B cell (primary cell): ENCODE measurements at regions not wholly inside any gene's neighbourhood (a gene's known extent, or its start where the extent isn't known, plus 50 kb on each side); places are given as distances from the start of the nearest gene placed in this dataset.
"Not testable (repeated sequence)": the region's sequence is repeated elsewhere in the genome, so short reads cannot be mapped to it uniquely, and the experiment has no call there.

ENCODE experiments used
- ATAC-seq: fragments of 200-7000 bp; cut with Tn5 transposase; one replicate; pipeline ENCODE4 v1.10.0; 2021; ENCODE audit warnings: low read depth, mild to moderate bottlenecking, moderate number of reproducible peaks, moderate library complexity
- CTCF ChIA-PET: fragments of 350-600 bp; sonication (Branson Sonifier 250); formaldehyde crosslinking; loops from one replicate; lab custom pipeline; 2021; ENCODE audit warnings: antibody characterized with exemption, inconsistent platforms; lab: Charles Lee
- POLR2A ChIA-PET: fragments of 350-600 bp; sonication (Branson Sonifier 250); formaldehyde crosslinking; loops from one replicate; lab custom pipeline; 2021; ENCODE audit warnings: antibody characterized with exemption; lab: Charles Lee
- DNase-seq: peaks from one replicate; pipeline ENCODE4 v3.0.0; 2013
- H2AFZ ChIP-seq: 2 replicates; pipeline ENCODE4 v1.6.1; 2012; ENCODE audit warnings: mild to moderate bottlenecking, low read depth, low read length; ENCODE audit not compliant: insufficient read depth, poor library complexity, severe bottlenecking
- H3K27ac ChIP-seq, 2 donors: 1 replicate in 1 of 2; 2 replicates in 1 of 2; pipeline ENCODE4 v1.5.1; 2012 to 2013; ENCODE audit warnings: low read length in 2 of 2, mild to moderate bottlenecking in 2 of 2, moderate library complexity in 1 of 2
- H3K27me3 ChIP-seq, 4 experiments: fragments of 200-600 bp in 1 of 4; sonication (generic) in 1 of 4; replicated peaks in 1 of 4; 1 replicate in 2 of 4; 2 replicates in 2 of 4; pipeline versions ENCODE4 v1.6.1 to v1.7.0; 2013 to 2016; ENCODE audit warnings: low read length in 3 of 4, mild to moderate bottlenecking in 2 of 4, mixed read lengths in 1 of 4, moderate library complexity in 1 of 4; ENCODE audit not compliant: insufficient read depth in 4 of 4, control insufficient read depth in 3 of 4; ENCODE audit errors: control extremely low read depth in 1 of 4
- H3K36me3 ChIP-seq, 2 experiments: replicated peaks in 1 of 2; 1 replicate in 1 of 2; 2 replicates in 1 of 2; pipeline versions ENCODE4 v1.6.1 to v1.7.1; 2013; ENCODE audit warnings: low read length in 1 of 2; ENCODE audit not compliant: insufficient read depth in 2 of 2, control insufficient read depth in 1 of 2; ENCODE audit errors: control extremely low read depth in 1 of 2, extremely low read depth in 1 of 2
- H3K4me1 ChIP-seq, 2 donors: fragments of 200-600 bp in 1 of 2; sonication (generic) in 1 of 2; 1 replicate in 1 of 2; 2 replicates in 1 of 2; pipeline versions ENCODE4 v1.5.1 to v1.6.1; 2013 to 2017; ENCODE audit warnings: low read length in 2 of 2; ENCODE audit not compliant: control insufficient read depth in 2 of 2, insufficient read depth in 2 of 2
- H3K4me2 ChIP-seq: replicated peaks from 2 replicates; pipeline ENCODE3; 2012; ENCODE audit warnings: mild to moderate bottlenecking, low read depth, low read length; ENCODE audit not compliant: poor library complexity, severe bottlenecking
- H3K4me3 ChIP-seq, 5 experiments: fragments of 200-600 bp in 1 of 5; sonication (generic) in 1 of 5; 1 replicate in 3 of 5; 2 replicates in 2 of 5; pipeline versions ENCODE4 v1.5.1 to v1.7.0; 2011 to 2016; ENCODE audit warnings: low read length in 4 of 5, mild to moderate bottlenecking in 4 of 5, low read depth in 2 of 5, control low read depth in 1 of 5, moderate library complexity in 1 of 5; ENCODE audit not compliant: insufficient read depth in 1 of 5; ENCODE audit errors: control extremely low read depth in 1 of 5, extremely low read depth in 1 of 5
- H3K79me2 ChIP-seq: fragments of 200-600 bp; sonication (generic); one replicate; pipeline ENCODE4 v1.6.0; 2016; ENCODE audit warnings: low read length; ENCODE audit not compliant: control insufficient read depth, insufficient read depth
- H3K9ac ChIP-seq: fragments of 200-600 bp; sonication (generic); 2 replicates; pipeline ENCODE4 v1.6.1; 2017; ENCODE audit warnings: mild to moderate bottlenecking, low read length, moderate library complexity
- H3K9me3 ChIP-seq, 3 donors: one replicate each; pipeline versions ENCODE4 v1.6.1 to v1.7.1; 2013; ENCODE audit warnings: low read length in 2 of 3; ENCODE audit not compliant: control insufficient read depth in 2 of 3, insufficient read depth in 1 of 3; ENCODE audit errors: control extremely low read depth in 1 of 3
- H4K20me1 ChIP-seq: 2 replicates; pipeline ENCODE4 v1.6.0; 2012; ENCODE audit warnings: mild to moderate bottlenecking, low read length; ENCODE audit not compliant: insufficient read depth, control insufficient read depth, poor library complexity, severe bottlenecking
- H3K27ac Mint-ChIP-seq: one replicate; pipeline ENCODE4 v1.8.0; 2021; ENCODE audit warnings: mixed read lengths
- H3K27me3 Mint-ChIP-seq: one replicate; pipeline ENCODE4 v1.8.0; 2021; ENCODE audit warnings: mixed read lengths
- H3K4me1 Mint-ChIP-seq: one replicate; pipeline ENCODE4 v1.8.0; 2021; ENCODE audit warnings: mixed read lengths
- H3K4me3 Mint-ChIP-seq: one replicate; pipeline ENCODE4 v1.8.0; 2021; ENCODE audit warnings: mixed read lengths
- H3K9me3 Mint-ChIP-seq: one replicate; pipeline ENCODE4 v1.8.0; 2022; ENCODE audit warnings: mixed read lengths; ENCODE audit not compliant: insufficient read depth
- CTCF ChIP-seq: fragments of 200-600 bp; IDR thresholded peaks from one replicate; pipeline ENCODE4 v1.8.0; 2022; ENCODE audit warnings: antibody characterized with exemption, mild to moderate bottlenecking
- EZH2 ChIP-seq: IDR thresholded peaks from 2 replicates; pipeline ENCODE4 v1.6.1; 2012; ENCODE audit warnings: borderline replicate concordance, low read depth, mild to moderate bottlenecking, moderate library complexity, low read length; ENCODE audit not compliant: insufficient read depth, poor library complexity, severe bottlenecking
- WGBS: methylation state at CpG from one replicate; pipeline ENCODE4 v1.1.5; 2013; ENCODE audit warnings: missing lambda C conversion rate; ENCODE audit not compliant: insufficient coverage; 5-methylcytosine and 5-hydroxymethylcytosine counted together
- intact Hi-C: fragments of 100-400 bp; cut with micrococcal nuclease; formaldehyde crosslinking; loops from one replicate; pipeline ENCODE4 v1.10.0; 2022

DNA sequence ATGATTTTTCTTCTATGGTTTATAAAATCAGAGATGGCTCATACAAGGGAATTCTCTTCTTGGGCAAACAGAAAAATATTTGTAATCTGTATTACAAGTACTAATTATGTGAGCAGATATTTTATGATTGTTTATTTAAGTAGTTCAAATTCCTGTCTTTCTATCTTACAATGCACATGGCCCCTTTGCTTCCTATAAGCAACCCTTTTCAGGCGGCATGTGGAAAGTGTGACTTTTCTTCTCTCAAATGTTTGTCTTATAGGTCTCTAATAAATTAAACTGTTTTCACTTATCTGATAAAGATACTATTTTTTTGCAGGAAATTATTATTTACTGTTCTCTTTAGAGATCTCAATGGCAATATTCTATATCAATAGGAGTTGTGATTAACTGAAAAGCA is 259.3 kb upstream of the MAGEB18 start:
- no peak overlapping the region for H3K9ac ChIP-seq
- H3K36me3 ChIP-seq = no peaks in the 10 kb centered on the region
- Mint-ChIP-seq H3K4me3 (no peak overlapping the region), H3K27me3 (no peaks in the 10 kb centered on the region), H3K4me1 (no peaks in the 10 kb centered on the region), H3K9me3 (no peaks in the 10 kb centered on the region), H3K27ac (no peak overlapping the region)
- TF ChIP-seq EZH2 (no peak), CTCF (no peak)
- H3K9me3 ChIP-seq = no peaks in the 10 kb centered on the region
- WGBS = no CpG with 5 or more reads among the region's 1 CpG
- no peak for DNase-seq
- H2AFZ ChIP-seq = no peak overlapping the region
- no peaks in the 10 kb centered on the region for H3K79me2 ChIP-seq
- no peaks in the 10 kb centered on the region for H3K4me1 ChIP-seq
- ChIA-PET POLR2A (no interaction called here), CTCF (no interaction called here)
- H3K27me3 ChIP-seq = no peaks in the 10 kb centered on the region
- no peak for ATAC-seq
- H3K4me3 ChIP-seq = no peak overlapping the region
- H4K20me1 ChIP-seq = no peaks in the 10 kb centered on the region
- intact Hi-C loops = no loop called here
- H3K4me2 ChIP-seq = no peak overlapping the region
- no peak overlapping the region for H3K27ac ChIP-seq

DNA sequence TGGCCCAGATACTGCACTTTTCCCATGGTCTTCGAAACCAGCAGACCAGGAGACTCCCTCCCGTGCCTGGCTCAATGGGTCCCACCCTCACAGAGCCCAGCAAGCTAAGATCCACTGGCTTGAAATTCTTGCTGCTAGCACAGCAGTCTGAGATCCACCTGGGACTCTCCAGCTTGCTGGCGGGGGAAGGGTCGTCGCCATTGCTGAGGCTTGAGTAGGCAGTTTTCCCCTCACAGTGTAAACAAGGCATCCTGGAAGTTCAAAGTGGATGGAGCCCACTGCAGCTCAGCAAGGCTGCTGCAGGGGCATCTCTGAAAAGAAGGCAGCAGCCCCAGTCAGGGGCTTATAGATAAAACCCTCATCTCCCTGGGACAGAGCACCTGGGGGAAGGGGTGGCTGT is 255.6 kb upstream of the MAGEB18 start:
- H3K79me2 ChIP-seq, H3K4me3 Mint-ChIP-seq, H3K9me3 ChIP-seq, POLR2A ChIA-PET, H3K27ac ChIP-seq, H3K4me1 ChIP-seq, H3K36me3 ChIP-seq, ATAC-seq, H3K27ac Mint-ChIP-seq, H3K9ac ChIP-seq, DNase-seq, H3K4me2 ChIP-seq, CTCF ChIA-PET, H3K9me3 Mint-ChIP-seq, H2AFZ ChIP-seq, H3K4me1 Mint-ChIP-seq, intact Hi-C loops, H4K20me1 ChIP-seq, H3K4me3 ChIP-seq, H3K27me3 Mint-ChIP-seq, H3K27me3 ChIP-seq: not testable (repeated sequence)
- 76% methylated on average over 2 of the region's 5 CpGs for WGBS
